GM12891 (cell line): ENCODE measurements at regions not wholly inside any gene's neighbourhood (a gene's known extent, or its start where the extent isn't known, plus 50 kb on each side); places are given as distances from the start of the nearest gene placed in this dataset.

Experiments used
- POLR2A ChIP-seq: IDR thresholded peaks from 2 replicates; pipeline ENCODE4 v1.6.1; 2011; ENCODE audit warnings: low read depth, low read length, control low read depth
- POLR2AphosphoS5 ChIP-seq: IDR thresholded peaks from 2 replicates; pipeline ENCODE4 v1.6.1; 2011; ENCODE audit warnings: low read depth, low read length, control low read depth
- SPI1 ChIP-seq: IDR thresholded peaks from 2 replicates; pipeline ENCODE4 v1.6.1; 2011; ENCODE audit warnings: low read depth, low read length, control low read depth
- TAF1 ChIP-seq: IDR thresholded peaks from 2 replicates; pipeline ENCODE4 v1.6.1; 2011; ENCODE audit warnings: low read depth, low read length, control low read depth

- TF ChIP-seq POLR2A (no peak), TAF1 (no peak), POLR2AphosphoS5 (no peak), SPI1 (no peak)
These were observed 347.5 kb upstream of the SALL3 start for GRCh38 chr18:78632111-78632541.
